ENCODE measurements at regions not wholly inside any gene's neighbourhood (a gene's known extent, or its start where the extent isn't known, plus 50 kb on each side); places are given as distances from the start of the nearest gene placed in this dataset.

GRCh38 chr4:60365176-60365575 is 835.0 kb upstream of the ADGRL3 start:
- Histone ChIP-seq H3K4me2 (ENCODE audit: insufficient read depth, low read length) (no peak overlapping the region), H2AFZ (ENCODE audit: low read length) (no peak overlapping the region), H3K9me3 (ENCODE audit: low read depth, low read length) (no peaks in the 10 kb centered on the region), H3K36me3 (ENCODE audit: insufficient read depth, low read length) (no peaks in the 10 kb centered on the region), H3K79me2 (ENCODE audit: insufficient read depth, low read length) (no peaks in the 10 kb centered on the region), H3K4me3 (ENCODE audit: insufficient read depth, low read length) (no peak overlapping the region), H4K20me1 (ENCODE audit: insufficient read depth, low read length) (no peaks in the 10 kb centered on the region), H3K4me1 (ENCODE audit: insufficient read depth, low read length) (no peaks in the 10 kb centered on the region), H3K27me3 (ENCODE audit: insufficient read depth, low read length) (no peaks in the 10 kb centered on the region), H3K27ac (ENCODE audit: low read depth, low read length) (no peak overlapping the region)
- DNase-seq (ENCODE audit: insufficient read length, low spot score, missing footprints): no peak
- no peak for TF ChIP-seq CTCF (IDR thresholded peaks at IDR 0.05; ENCODE audit: extremely low read depth, low read depth, low read length)

GRCh38 chr4:60366661-60367060 is 833.5 kb upstream of the ADGRL3 start:
- no peak overlapping the region for H2AFZ ChIP-seq (ENCODE audit: low read length)
- no peaks in the 10 kb centered on the region for H4K20me1 ChIP-seq (ENCODE audit: insufficient read depth, low read length)
- no peaks in the 10 kb centered on the region for H3K36me3 ChIP-seq (ENCODE audit: insufficient read depth, low read length)
- H3K4me2 ChIP-seq (ENCODE audit: insufficient read depth, low read length): no peak overlapping the region
- no peak overlapping the region for H3K4me3 ChIP-seq (ENCODE audit: insufficient read depth, low read length)
- H3K27ac ChIP-seq (ENCODE audit: low read depth, low read length): no peak overlapping the region
- H3K79me2 ChIP-seq (ENCODE audit: insufficient read depth, low read length): no peaks in the 10 kb centered on the region
- no peaks in the 10 kb centered on the region for H3K4me1 ChIP-seq (ENCODE audit: insufficient read depth, low read length)
- H3K9me3 ChIP-seq (ENCODE audit: low read depth, low read length): no peaks in the 10 kb centered on the region
- no peak for DNase-seq (ENCODE audit: insufficient read length, low spot score, missing footprints)
- no peaks in the 10 kb centered on the region for H3K27me3 ChIP-seq (ENCODE audit: insufficient read depth, low read length)
- TF ChIP-seq CTCF (IDR thresholded peaks at IDR 0.05; ENCODE audit: extremely low read depth, low read depth, low read length): no peak

GRCh38 chr4:60368986-60369385 is 831.1 kb upstream of the ADGRL3 start:
- Histone ChIP-seq H4K20me1 (ENCODE audit: insufficient read depth, low read length) (no peaks in the 10 kb centered on the region), H3K4me1 (ENCODE audit: insufficient read depth, low read length) (no peaks in the 10 kb centered on the region), H3K4me3 (ENCODE audit: insufficient read depth, low read length) (no peak overlapping the region), H2AFZ (ENCODE audit: low read length) (no peak overlapping the region), H3K36me3 (ENCODE audit: insufficient read depth, low read length) (no peaks in the 10 kb centered on the region), H3K27ac (ENCODE audit: low read depth, low read length) (no peak overlapping the region), H3K4me2 (ENCODE audit: insufficient read depth, low read length) (no peak overlapping the region), H3K27me3 (ENCODE audit: insufficient read depth, low read length) (no peaks in the 10 kb centered on the region), H3K9me3 (ENCODE audit: low read depth, low read length) (no peaks in the 10 kb centered on the region), H3K79me2 (ENCODE audit: insufficient read depth, low read length) (no peaks in the 10 kb centered on the region)
- TF ChIP-seq CTCF (IDR thresholded peaks at IDR 0.05; ENCODE audit: extremely low read depth, low read depth, low read length): no peak
- no peak for DNase-seq (ENCODE audit: insufficient read length, low spot score, missing footprints)

DNA sequence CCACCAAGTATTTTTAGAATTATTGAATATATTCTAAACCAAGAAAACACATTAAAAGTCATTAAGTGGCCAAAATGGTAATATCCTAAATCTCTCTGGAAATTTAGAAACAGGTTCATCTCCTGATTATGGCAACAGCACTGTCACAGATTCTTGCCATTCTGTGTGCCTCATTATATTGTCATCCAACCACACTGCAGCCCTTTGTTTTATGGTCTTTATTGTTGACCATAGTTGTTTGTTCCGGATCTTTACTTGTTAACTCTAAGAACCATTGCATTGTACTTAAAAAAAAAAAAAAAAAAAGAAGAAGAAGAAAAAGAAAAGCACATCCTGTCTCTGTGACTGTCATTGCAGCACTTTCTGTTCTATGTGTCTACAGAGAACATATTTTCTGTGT is 822.1 kb upstream of the ADGRL3 start:
- no peak overlapping the region for H3K4me2 ChIP-seq (ENCODE audit: insufficient read depth, low read length)
- TF ChIP-seq CTCF (IDR thresholded peaks at IDR 0.05; ENCODE audit: extremely low read depth, low read depth, low read length): no peak
- DNase-seq (ENCODE audit: insufficient read length, low spot score, missing footprints): no peak
- no peaks in the 10 kb centered on the region for H3K9me3 ChIP-seq (ENCODE audit: low read depth, low read length)
- H3K4me3 ChIP-seq (ENCODE audit: insufficient read depth, low read length): no peak overlapping the region
- H4K20me1 ChIP-seq (ENCODE audit: insufficient read depth, low read length): no peaks in the 10 kb centered on the region
- no peaks in the 10 kb centered on the region for H3K4me1 ChIP-seq (ENCODE audit: insufficient read depth, low read length)
- no peak overlapping the region for H3K27ac ChIP-seq (ENCODE audit: low read depth, low read length)
- no peaks in the 10 kb centered on the region for H3K79me2 ChIP-seq (ENCODE audit: insufficient read depth, low read length)
- no peak overlapping the region for H2AFZ ChIP-seq (ENCODE audit: low read length)
- no peaks in the 10 kb centered on the region for H3K27me3 ChIP-seq (ENCODE audit: insufficient read depth, low read length)
- H3K36me3 ChIP-seq (ENCODE audit: insufficient read depth, low read length): no peaks in the 10 kb centered on the region

Data from osteoblast (primary cell).